K562 (cell line): ENCODE measurements at regions not wholly inside any gene's neighbourhood (a gene's known extent, or its start where the extent isn't known, plus 50 kb on each side); places are given as distances from the start of the nearest gene placed in this dataset.

Experiments
- ATF4 ChIP-seq: fragments of 450-650 bp; formaldehyde crosslinking; IDR thresholded peaks from 2 replicates; pipeline ENCODE4 v1.4.0; 2022; ENCODE audit warnings: mild to moderate bottlenecking, moderate library complexity
- CREB1 ChIP-seq, 2 experiments: sonication (generic) in 1 of 2; formaldehyde crosslinking in 1 of 2; IDR thresholded peaks; 2 replicates each; pipeline versions ENCODE4 v1.6.1 to v1.8.0; 2012 to 2022; ENCODE audit warnings: inconsistent platforms in 1 of 2, mild to moderate bottlenecking in 1 of 2, missing genetic modification reagents in 1 of 2, moderate library complexity in 1 of 2
- E2F8 ChIP-seq: fragments of 450-650 bp; IDR thresholded peaks from 2 replicates; pipeline ENCODE4 v1.7.1; 2018; ENCODE audit warnings: mild to moderate bottlenecking, low read depth; ENCODE audit not compliant: partially characterized antibody
- ELK1 ChIP-seq: sonication (generic); formaldehyde crosslinking; IDR thresholded peaks from 2 replicates; pipeline ENCODE4 v1.8.1; 2022; ENCODE audit warnings: missing genetic modification reagents
- MYNN ChIP-seq, 2 experiments: sonication (generic); formaldehyde crosslinking in 1 of 2; IDR thresholded peaks; 2 replicates each; pipeline versions ENCODE4 v1.5.0 to v1.6.1; 2016 to 2020; ENCODE audit warnings: antibody characterized with exemption in 1 of 2, missing genetic modification reagents in 1 of 2
- PRMT5 ChIP-seq: sonication (generic); formaldehyde crosslinking; IDR thresholded peaks from 2 replicates; pipeline ENCODE4 v1.5.0; 2020; ENCODE audit warnings: missing genetic modification reagents
- RBM34 ChIP-seq: fragments of 200-400 bp; formaldehyde crosslinking; IDR thresholded peaks from 2 replicates; pipeline ENCODE4 v1.6.1; 2018; ENCODE audit warnings: low read length, borderline replicate concordance; ENCODE audit not compliant: insufficient read depth
- SRSF3 ChIP-seq: fragments of 200-400 bp; formaldehyde crosslinking; IDR thresholded peaks from 2 replicates; pipeline ENCODE4 v1.6.1; 2016; ENCODE audit warnings: mild to moderate bottlenecking, low read length, moderate library complexity; ENCODE audit not compliant: insufficient read depth
- TEAD2 ChIP-seq: fragments of 450-650 bp; IDR thresholded peaks from 2 replicates; pipeline ENCODE4 v1.6.1; 2016; ENCODE audit warnings: missing genetic modification characterization, control low read depth, missing compliant biosample characterization
- ZKSCAN3 ChIP-seq: fragments of 250-450 bp; sonication (Bioruptor Pico); IDR thresholded peaks from 2 replicates; pipeline ENCODE4 v1.4.0; 2020
- ZNF436 ChIP-seq: fragments of 250-450, 450-650 bp; sonication (Bioruptor Pico); formaldehyde crosslinking; IDR thresholded peaks from 2 replicates; pipeline ENCODE4 v1.7.0; 2020; ENCODE audit warnings: mild to moderate bottlenecking
- ZNF445 ChIP-seq: fragments of 250-450 bp; sonication (Bioruptor Pico); IDR thresholded peaks from 2 replicates; pipeline ENCODE4 v1.4.0; 2020; ENCODE audit warnings: low read depth, mild to moderate bottlenecking, moderate library complexity
- TF ChIP-seq, protein P1 (sequence below): fragments of 250-450 bp; sonication (Bioruptor Pico); IDR thresholded peaks from 2 replicates; pipeline ENCODE4 v1.5.0; 2022; ENCODE audit warnings: mild to moderate bottlenecking
- TF ChIP-seq, protein P2 (sequence below): fragments of 450-650 bp; IDR thresholded peaks from 2 replicates; pipeline ENCODE4 v1.6.1; 2016; ENCODE audit warnings: antibody characterized with exemption
- TF ChIP-seq, protein P3 (sequence below): IDR thresholded peaks from 3 replicates; pipeline ENCODE4 v1.6.1; 2011; ENCODE audit warnings: borderline replicate concordance, mild to moderate bottlenecking, moderate library complexity; ENCODE audit not compliant: insufficient read length; ENCODE audit errors: extremely low read depth

DNA sequence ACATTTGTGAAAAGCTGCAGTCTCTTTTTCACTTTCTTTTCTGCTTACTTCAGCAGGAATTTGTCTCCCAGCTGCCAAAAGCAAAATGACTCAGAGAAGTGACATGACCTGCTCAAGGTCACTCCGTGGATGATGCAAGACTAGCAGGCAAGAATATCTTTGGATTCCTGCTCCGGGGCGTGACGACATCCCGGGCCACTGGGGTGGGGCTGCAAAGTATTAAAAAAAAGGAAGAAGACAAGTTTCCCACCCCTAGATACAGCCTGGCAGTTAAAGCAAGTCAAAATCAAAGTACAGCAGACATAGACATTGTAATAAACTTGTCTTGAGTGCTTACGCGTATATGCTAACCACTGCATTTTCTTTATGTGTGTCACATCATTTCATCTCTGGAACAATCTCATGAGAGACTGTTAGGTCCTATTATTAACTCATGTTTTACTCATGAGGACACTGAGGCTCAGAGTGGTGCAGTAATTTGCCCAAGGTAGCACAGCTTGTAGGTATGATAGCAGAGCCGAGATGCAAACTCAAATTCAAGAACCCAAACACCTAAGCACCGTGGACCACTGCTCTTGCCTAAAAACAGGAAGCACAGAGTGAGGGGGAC, 485.2 kb upstream of the PROK2 start (continued):
- TF ChIP-seq, protein P1, sequence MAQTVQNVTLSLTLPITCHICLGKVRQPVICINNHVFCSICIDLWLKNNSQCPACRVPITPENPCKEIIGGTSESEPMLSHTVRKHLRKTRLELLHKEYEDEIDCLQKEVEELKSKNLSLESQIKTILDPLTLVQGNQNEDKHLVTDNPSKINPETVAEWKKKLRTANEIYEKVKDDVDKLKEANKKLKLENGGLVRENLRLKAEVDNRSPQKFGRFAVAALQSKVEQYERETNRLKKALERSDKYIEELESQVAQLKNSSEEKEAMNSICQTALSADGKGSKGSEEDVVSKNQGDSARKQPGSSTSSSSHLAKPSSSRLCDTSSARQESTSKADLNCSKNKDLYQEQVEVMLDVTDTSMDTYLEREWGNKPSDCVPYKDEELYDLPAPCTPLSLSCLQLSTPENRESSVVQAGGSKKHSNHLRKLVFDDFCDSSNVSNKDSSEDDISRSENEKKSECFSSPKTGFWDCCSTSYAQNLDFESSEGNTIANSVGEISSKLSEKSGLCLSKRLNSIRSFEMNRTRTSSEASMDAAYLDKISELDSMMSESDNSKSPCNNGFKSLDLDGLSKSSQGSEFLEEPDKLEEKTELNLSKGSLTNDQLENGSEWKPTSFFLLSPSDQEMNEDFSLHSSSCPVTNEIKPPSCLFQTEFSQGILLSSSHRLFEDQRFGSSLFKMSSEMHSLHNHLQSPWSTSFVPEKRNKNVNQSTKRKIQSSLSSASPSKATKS (CRISPR knock-in tag): no peak
- TF ChIP-seq SRSF3: no peak
- TF ChIP-seq RBM34: no peak
- TF ChIP-seq ELK1 (CRISPR knock-in tag): no peak
- no peak for TF ChIP-seq E2F8
- TF ChIP-seq ZNF436 (CRISPR knock-in tag): no peak
- peak; percentile 84 for TF ChIP-seq CREB1 (IDR thresholded peaks at IDR 0.05)
- peak; percentile 59; the same call in 1 of the 2 replicates for TF ChIP-seq CREB1 (CRISPR knock-in tag; IDR thresholded peaks at IDR 0.05)
- TF ChIP-seq ZNF445: no peak
- TF ChIP-seq, protein P2, sequence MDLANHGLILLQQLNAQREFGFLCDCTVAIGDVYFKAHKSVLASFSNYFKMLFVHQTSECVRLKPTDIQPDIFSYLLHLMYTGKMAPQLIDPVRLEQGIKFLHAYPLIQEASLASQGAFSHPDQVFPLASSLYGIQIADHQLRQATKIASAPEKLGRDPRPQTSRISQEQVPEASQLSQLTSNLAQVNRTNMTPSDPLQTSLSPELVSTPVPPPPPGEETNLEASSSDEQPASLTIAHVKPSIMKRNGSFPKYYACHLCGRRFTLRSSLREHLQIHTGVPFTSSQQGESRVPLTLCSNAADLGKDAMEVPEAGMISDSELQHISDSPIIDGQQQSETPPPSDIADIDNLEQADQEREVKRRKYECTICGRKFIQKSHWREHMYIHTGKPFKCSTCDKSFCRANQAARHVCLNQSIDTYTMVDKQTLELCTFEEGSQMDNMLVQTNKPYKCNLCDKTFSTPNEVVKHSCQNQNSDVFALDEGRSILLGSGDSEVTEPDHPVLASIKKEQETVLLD: no peak
- TF ChIP-seq MYNN (IDR thresholded peaks at IDR 0.05): peak; percentile 51; the same call in 1 of the 2 replicates
- no peak for TF ChIP-seq MYNN (CRISPR knock-in tag; IDR thresholded peaks at IDR 0.05)
- TF ChIP-seq, protein P3, sequence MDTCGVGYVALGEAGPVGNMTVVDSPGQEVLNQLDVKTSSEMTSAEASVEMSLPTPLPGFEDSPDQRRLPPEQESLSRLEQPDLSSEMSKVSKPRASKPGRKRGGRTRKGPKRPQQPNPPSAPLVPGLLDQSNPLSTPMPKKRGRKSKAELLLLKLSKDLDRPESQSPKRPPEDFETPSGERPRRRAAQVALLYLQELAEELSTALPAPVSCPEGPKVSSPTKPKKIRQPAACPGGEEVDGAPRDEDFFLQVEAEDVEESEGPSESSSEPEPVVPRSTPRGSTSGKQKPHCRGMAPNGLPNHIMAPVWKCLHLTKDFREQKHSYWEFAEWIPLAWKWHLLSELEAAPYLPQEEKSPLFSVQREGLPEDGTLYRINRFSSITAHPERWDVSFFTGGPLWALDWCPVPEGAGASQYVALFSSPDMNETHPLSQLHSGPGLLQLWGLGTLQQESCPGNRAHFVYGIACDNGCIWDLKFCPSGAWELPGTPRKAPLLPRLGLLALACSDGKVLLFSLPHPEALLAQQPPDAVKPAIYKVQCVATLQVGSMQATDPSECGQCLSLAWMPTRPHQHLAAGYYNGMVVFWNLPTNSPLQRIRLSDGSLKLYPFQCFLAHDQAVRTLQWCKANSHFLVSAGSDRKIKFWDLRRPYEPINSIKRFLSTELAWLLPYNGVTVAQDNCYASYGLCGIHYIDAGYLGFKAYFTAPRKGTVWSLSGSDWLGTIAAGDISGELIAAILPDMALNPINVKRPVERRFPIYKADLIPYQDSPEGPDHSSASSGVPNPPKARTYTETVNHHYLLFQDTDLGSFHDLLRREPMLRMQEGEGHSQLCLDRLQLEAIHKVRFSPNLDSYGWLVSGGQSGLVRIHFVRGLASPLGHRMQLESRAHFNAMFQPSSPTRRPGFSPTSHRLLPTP: no peak
- no peak for TF ChIP-seq PRMT5
- TF ChIP-seq ATF4 (CRISPR knock-in tag): peak; percentile 97
- TF ChIP-seq ZKSCAN3 (CRISPR knock-in tag): no peak
- no peak for TF ChIP-seq TEAD2 (tag)
